Ectodermal cell (in vitro differentiated cells): ENCODE measurements at regions not wholly inside any gene's neighbourhood (a gene's known extent, or its start where the extent isn't known, plus 50 kb on each side); places are given as distances from the start of the nearest gene placed in this dataset.

ENCODE experiments used
- H3K27ac ChIP-seq: 2 replicates; pipeline ENCODE4 v1.7.0; 2013; ENCODE audit warnings: mild to moderate bottlenecking, low read depth, low read length; ENCODE audit not compliant: insufficient read depth, poor library complexity, severe bottlenecking
- H3K27me3 ChIP-seq: 2 replicates; pipeline ENCODE4 v1.7.0; 2013; ENCODE audit warnings: mild to moderate bottlenecking, low read length; ENCODE audit not compliant: insufficient read depth, control insufficient read depth, poor library complexity, severe bottlenecking
- H3K36me3 ChIP-seq: one replicate; pipeline ENCODE4 v1.7.0; 2013; ENCODE audit warnings: low read length; ENCODE audit not compliant: control insufficient read depth, insufficient read depth
- H3K4me1 ChIP-seq: one replicate; pipeline ENCODE4 v1.7.0; 2013; ENCODE audit warnings: low read length; ENCODE audit not compliant: control insufficient read depth, insufficient read depth
- H3K4me3 ChIP-seq: 2 replicates; pipeline ENCODE4 v1.7.0; 2013; ENCODE audit warnings: low read depth, low read length, control low read depth; ENCODE audit not compliant: insufficient read depth
- H3K9me3 ChIP-seq: 2 replicates; pipeline ENCODE4 v1.7.0; 2013; ENCODE audit warnings: mild to moderate bottlenecking, low read length, moderate library complexity; ENCODE audit not compliant: control insufficient read depth
- WGBS, 2 experiments: methylation state at CpG; one replicate each; pipeline ENCODE4 v1.1.7; 2013; ENCODE audit warnings: missing lambda C conversion rate in 2 of 2; 5-methylcytosine and 5-hydroxymethylcytosine counted together

- WGBS, 2 experiments = 89 to 100% methylated on average over 2 of the region's 2 CpGs
- Histone ChIP-seq H3K27ac (no peak overlapping the region), H3K27me3 (peaks cover 32% of the 10 kb centered on the region)
These were observed 73.6 kb upstream of the PHACTR3 start for GRCh38 chr20:59530782-59531181.

GRCh38 chr20:59537991-59538390 is 66.3 kb upstream of the PHACTR3 start:
- Histone ChIP-seq H3K4me1 (no peaks in the 10 kb centered on the region), H3K27ac (no peak overlapping the region), H3K4me3 (no peak overlapping the region), H3K27me3 (no peaks in the 10 kb centered on the region), H3K9me3 (no peaks in the 10 kb centered on the region), H3K36me3 (no peaks in the 10 kb centered on the region)
- WGBS, 2 experiments = 86 to 88% methylated on average over 1 of the region's 2 CpGs

More at GRCh38 chr20:59530782-59531181, 73.6 kb upstream of the PHACTR3 start:
- H3K9me3 ChIP-seq = no peaks in the 10 kb centered on the region
- no peaks in the 10 kb centered on the region for H3K36me3 ChIP-seq
- no peak overlapping the region for H3K4me3 ChIP-seq
- H3K4me1 ChIP-seq = no peaks in the 10 kb centered on the region

GRCh38 chr20:59547596-59547995 is 56.7 kb upstream of the PHACTR3 start:
- H3K9me3 ChIP-seq = no peaks in the 10 kb centered on the region
- H3K4me3 ChIP-seq = no peak overlapping the region
- H3K27me3 ChIP-seq = no peaks in the 10 kb centered on the region
- 87 to 90% methylated on average over 8 of the region's 8 CpGs for WGBS, 2 experiments
- no peaks in the 10 kb centered on the region for H3K4me1 ChIP-seq
- H3K27ac ChIP-seq = no peak overlapping the region
- no peaks in the 10 kb centered on the region for H3K36me3 ChIP-seq
